SU-DHL-6 (cell line): ENCODE measurements at regions not wholly inside any gene's neighbourhood (a gene's known extent, or its start where the extent isn't known, plus 50 kb on each side); places are given as distances from the start of the nearest gene placed in this dataset.

Experiments used
- EZH2phosphoT487 ChIP-seq: fragments of 200-600 bp; sonication (generic), shearing (Covaris generic); conservative IDR thresholded peaks from 2 replicates; pipeline ENCODE4 v1.6.1; 2018; ENCODE audit warnings: mild to moderate bottlenecking, antibody characterized with exemption, low read length, moderate library complexity, mixed read lengths
- TF ChIP-seq, protein P1 (sequence below): fragments of 200-600 bp; sonication (generic); IDR thresholded peaks from one replicate; pipeline ENCODE4 v1.5.1; 2017; ENCODE audit warnings: antibody characterized with exemption, mild to moderate bottlenecking, low read length, moderate library complexity; ENCODE audit not compliant: insufficient read depth, poor library complexity, severe bottlenecking

DNA sequence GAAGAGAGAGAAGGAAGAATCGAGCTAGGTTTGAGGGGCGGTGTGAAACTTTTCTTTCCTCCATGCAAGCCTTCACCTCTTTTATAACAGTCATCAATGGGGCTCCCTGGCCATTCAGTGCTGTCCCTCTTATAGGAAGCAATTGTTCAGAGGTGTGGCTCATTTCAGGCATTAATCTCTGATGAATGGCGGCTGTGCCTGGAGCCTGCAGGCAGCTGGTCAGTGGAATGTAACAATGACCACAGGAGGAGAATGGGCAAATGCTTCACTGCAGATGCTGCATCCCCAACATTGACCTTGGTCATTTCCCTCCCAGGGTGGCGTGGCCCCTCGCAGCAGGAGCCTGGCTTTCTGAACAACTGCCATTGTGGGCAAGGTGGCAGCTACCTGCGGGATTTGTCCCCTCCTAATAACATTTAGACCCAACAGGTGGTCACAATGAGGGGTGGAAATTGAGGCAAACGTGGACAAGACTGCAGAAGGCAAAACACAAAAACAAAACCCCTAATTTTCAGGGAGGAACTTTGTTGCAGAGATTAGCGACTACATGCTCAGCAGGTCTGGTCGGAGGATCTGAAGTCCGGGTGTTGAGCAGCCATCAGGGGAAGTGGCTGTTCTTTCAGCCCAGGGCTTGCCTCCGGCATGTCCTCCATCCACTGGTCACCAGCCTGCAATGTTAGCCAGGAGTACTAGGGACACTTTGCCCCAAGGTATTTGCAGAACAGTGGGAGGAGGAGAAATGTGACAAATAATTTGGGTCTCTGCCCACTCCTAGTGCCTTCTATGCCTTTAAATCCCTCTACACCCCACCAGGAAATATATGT lies 97.3 kb upstream of the PAXBP1 start:
- TF ChIP-seq, protein P1, sequence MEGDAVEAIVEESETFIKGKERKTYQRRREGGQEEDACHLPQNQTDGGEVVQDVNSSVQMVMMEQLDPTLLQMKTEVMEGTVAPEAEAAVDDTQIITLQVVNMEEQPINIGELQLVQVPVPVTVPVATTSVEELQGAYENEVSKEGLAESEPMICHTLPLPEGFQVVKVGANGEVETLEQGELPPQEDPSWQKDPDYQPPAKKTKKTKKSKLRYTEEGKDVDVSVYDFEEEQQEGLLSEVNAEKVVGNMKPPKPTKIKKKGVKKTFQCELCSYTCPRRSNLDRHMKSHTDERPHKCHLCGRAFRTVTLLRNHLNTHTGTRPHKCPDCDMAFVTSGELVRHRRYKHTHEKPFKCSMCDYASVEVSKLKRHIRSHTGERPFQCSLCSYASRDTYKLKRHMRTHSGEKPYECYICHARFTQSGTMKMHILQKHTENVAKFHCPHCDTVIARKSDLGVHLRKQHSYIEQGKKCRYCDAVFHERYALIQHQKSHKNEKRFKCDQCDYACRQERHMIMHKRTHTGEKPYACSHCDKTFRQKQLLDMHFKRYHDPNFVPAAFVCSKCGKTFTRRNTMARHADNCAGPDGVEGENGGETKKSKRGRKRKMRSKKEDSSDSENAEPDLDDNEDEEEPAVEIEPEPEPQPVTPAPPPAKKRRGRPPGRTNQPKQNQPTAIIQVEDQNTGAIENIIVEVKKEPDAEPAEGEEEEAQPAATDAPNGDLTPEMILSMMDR: no peak
- TF ChIP-seq EZH2phosphoT487: no peak
